Adipocyte (in vitro differentiated cells): ENCODE measurements at regions not wholly inside any gene's neighbourhood (a gene's known extent, or its start where the extent isn't known, plus 50 kb on each side); places are given as distances from the start of the nearest gene placed in this dataset.
A peak's percentile ranks its signal among the peaks of the same experiment; 100 is the strongest.

Experiments
- DNase-seq: peaks from one replicate; pipeline ENCODE4 v3.0.0-alpha.2; 2015; ENCODE audit warnings: low read depth
- H3K27me3 ChIP-seq: replicated peaks from 2 replicates; pipeline ENCODE4 v1.7.0; 2013; ENCODE audit warnings: mild to moderate bottlenecking, low read length, moderate library complexity; ENCODE audit not compliant: control insufficient read depth, insufficient read depth
- H3K36me3 ChIP-seq: 2 replicates; pipeline ENCODE4 v1.7.0; 2013; ENCODE audit warnings: low read length, mild to moderate bottlenecking, moderate library complexity; ENCODE audit not compliant: control insufficient read depth, insufficient read depth, severe bottlenecking
- H3K4me1 ChIP-seq: 2 replicates; pipeline ENCODE4 v1.7.0; 2013; ENCODE audit warnings: mild to moderate bottlenecking, low read length, moderate library complexity; ENCODE audit not compliant: control insufficient read depth, insufficient read depth
- H3K4me3 ChIP-seq: 2 replicates; pipeline ENCODE4 v1.7.0; 2013; ENCODE audit warnings: mild to moderate bottlenecking, low read length, moderate library complexity
- H3K9ac ChIP-seq: 2 replicates; pipeline ENCODE4 v1.7.0; 2013; ENCODE audit warnings: mild to moderate bottlenecking, low read length, moderate library complexity
- H3K9me3 ChIP-seq: 2 replicates; pipeline ENCODE4 v1.7.0; 2013; ENCODE audit warnings: mild to moderate bottlenecking, low read length, moderate library complexity; ENCODE audit not compliant: control insufficient read depth

- DNase-seq, result no peak
- Histone ChIP-seq H3K4me3 (no peak overlapping the region), H3K36me3 (no peaks in the 10 kb centered on the region), H3K9me3 (no peaks in the 10 kb centered on the region), H3K9ac (no peak overlapping the region), H3K27me3 (peaks cover 3% of the 10 kb centered on the region), H3K4me1 (no peaks in the 10 kb centered on the region)
Observed at GRCh38 chr11:128165572-128165971, 421.8 kb downstream of the ETS1 start.

- Histone ChIP-seq H3K36me3 (no peaks in the 10 kb centered on the region), H3K9ac (no peak overlapping the region), H3K9me3 (no peaks in the 10 kb centered on the region), H3K27me3 (peaks cover 3% of the 10 kb centered on the region), H3K4me3 (no peak overlapping the region), H3K4me1 (no peaks in the 10 kb centered on the region)
- no peak for DNase-seq
Observed at GRCh38 chr11:128164080-128164741, 423.1 kb downstream of the ETS1 start.

- H3K4me1 ChIP-seq, result no peaks in the 10 kb centered on the region
- H3K9ac ChIP-seq, result no peak overlapping the region
- no peaks in the 10 kb centered on the region for H3K27me3 ChIP-seq
- DNase-seq, result no peak
- H3K9me3 ChIP-seq, result no peaks in the 10 kb centered on the region
- H3K36me3 ChIP-seq, result no peaks in the 10 kb centered on the region
- no peak overlapping the region for H3K4me3 ChIP-seq
Observed at GRCh38 chr11:128161994-128162393, 425.4 kb downstream of the ETS1 start.

GRCh38 chr11:128161436-128161835, 425.9 kb downstream of the ETS1 start:
- H3K4me1 ChIP-seq, result no peaks in the 10 kb centered on the region
- no peak overlapping the region for H3K4me3 ChIP-seq
- DNase-seq, result no peak
- no peak overlapping the region for H3K9ac ChIP-seq
- H3K27me3 ChIP-seq, result no peaks in the 10 kb centered on the region
- H3K36me3 ChIP-seq, result no peaks in the 10 kb centered on the region
- H3K9me3 ChIP-seq, result no peaks in the 10 kb centered on the region

GRCh38 chr11:128158860-128159259, 428.5 kb downstream of the ETS1 start:
- no peak for DNase-seq
- H3K4me1 ChIP-seq, result no peaks in the 10 kb centered on the region

GRCh38 chr11:128157423-128158298, 429.7 kb downstream of the ETS1 start:
- Histone ChIP-seq H3K36me3 (no peaks in the 10 kb centered on the region), H3K4me1 (no peaks in the 10 kb centered on the region), H3K4me3 (peak overlapping the region; percentile 26), H3K27me3 (peaks cover 3% of the 10 kb centered on the region), H3K9me3 (no peaks in the 10 kb centered on the region), H3K9ac (peak overlapping the region; percentile 31)
- DNase-seq, result peak; percentile 90

More at GRCh38 chr11:128158860-128159259, 428.5 kb downstream of the ETS1 start:
- no peak overlapping the region for H3K4me3 ChIP-seq
- no peak overlapping the region for H3K9ac ChIP-seq
- H3K9me3 ChIP-seq, result no peaks in the 10 kb centered on the region
- H3K36me3 ChIP-seq, result no peaks in the 10 kb centered on the region
- H3K27me3 ChIP-seq, result peaks cover 3% of the 10 kb centered on the region

GRCh38 chr11:128156486-128156885, 430.9 kb downstream of the ETS1 start:
- no peaks in the 10 kb centered on the region for H3K36me3 ChIP-seq
- no peak overlapping the region for H3K9ac ChIP-seq
- H3K4me3 ChIP-seq, result no peak overlapping the region
- H3K4me1 ChIP-seq, result no peaks in the 10 kb centered on the region
- peaks cover 3% of the 10 kb centered on the region for H3K27me3 ChIP-seq
- H3K9me3 ChIP-seq, result no peaks in the 10 kb centered on the region
- DNase-seq, result no peak

- DNase-seq, result no peak
- H3K4me3 ChIP-seq, result no peak overlapping the region
- no peak overlapping the region for H3K9ac ChIP-seq
- no peaks in the 10 kb centered on the region for H3K36me3 ChIP-seq
- peaks cover 3% of the 10 kb centered on the region for H3K27me3 ChIP-seq
- H3K4me1 ChIP-seq, result no peaks in the 10 kb centered on the region
- H3K9me3 ChIP-seq, result no peaks in the 10 kb centered on the region
Observed at GRCh38 chr11:128155590-128155989, 431.8 kb downstream of the ETS1 start.

- DNase-seq, result no peak
- no peaks in the 10 kb centered on the region for H3K4me1 ChIP-seq
- no peaks in the 10 kb centered on the region for H3K36me3 ChIP-seq
- no peak overlapping the region for H3K4me3 ChIP-seq
- H3K9me3 ChIP-seq, result no peaks in the 10 kb centered on the region
- no peak overlapping the region for H3K9ac ChIP-seq
- H3K27me3 ChIP-seq, result peaks cover 15% of the 10 kb centered on the region
Observed at GRCh38 chr11:128153697-128154048, 433.7 kb downstream of the ETS1 start.

GRCh38 chr11:128152796-128153696, 434.3 kb downstream of the ETS1 start:
- no peaks in the 10 kb centered on the region for H3K4me1 ChIP-seq
- H3K9ac ChIP-seq, result no peak overlapping the region
- H3K27me3 ChIP-seq, result peaks cover 18% of the 10 kb centered on the region
- H3K4me3 ChIP-seq, result no peak overlapping the region
- H3K36me3 ChIP-seq, result no peaks in the 10 kb centered on the region
- H3K9me3 ChIP-seq, result no peaks in the 10 kb centered on the region
- no peak for DNase-seq

- Histone ChIP-seq H3K9me3 (no peaks in the 10 kb centered on the region), H3K36me3 (no peaks in the 10 kb centered on the region), H3K9ac (no peak overlapping the region), H3K4me1 (peaks cover 7% of the 10 kb centered on the region), H3K4me3 (no peak overlapping the region), H3K27me3 (peaks cover 18% of the 10 kb centered on the region)
- DNase-seq, result no peak
Observed at GRCh38 chr11:128151780-128152179, 435.6 kb downstream of the ETS1 start.
